ENCODE measurements at regions not wholly inside any gene's neighbourhood (a gene's known extent, or its start where the extent isn't known, plus 50 kb on each side); places are given as distances from the start of the nearest gene placed in this dataset.

GRCh38 chr5:4866131-4866659, 273.9 kb upstream of the ADAMTS16 start:
- TF ChIP-seq, protein P1, sequence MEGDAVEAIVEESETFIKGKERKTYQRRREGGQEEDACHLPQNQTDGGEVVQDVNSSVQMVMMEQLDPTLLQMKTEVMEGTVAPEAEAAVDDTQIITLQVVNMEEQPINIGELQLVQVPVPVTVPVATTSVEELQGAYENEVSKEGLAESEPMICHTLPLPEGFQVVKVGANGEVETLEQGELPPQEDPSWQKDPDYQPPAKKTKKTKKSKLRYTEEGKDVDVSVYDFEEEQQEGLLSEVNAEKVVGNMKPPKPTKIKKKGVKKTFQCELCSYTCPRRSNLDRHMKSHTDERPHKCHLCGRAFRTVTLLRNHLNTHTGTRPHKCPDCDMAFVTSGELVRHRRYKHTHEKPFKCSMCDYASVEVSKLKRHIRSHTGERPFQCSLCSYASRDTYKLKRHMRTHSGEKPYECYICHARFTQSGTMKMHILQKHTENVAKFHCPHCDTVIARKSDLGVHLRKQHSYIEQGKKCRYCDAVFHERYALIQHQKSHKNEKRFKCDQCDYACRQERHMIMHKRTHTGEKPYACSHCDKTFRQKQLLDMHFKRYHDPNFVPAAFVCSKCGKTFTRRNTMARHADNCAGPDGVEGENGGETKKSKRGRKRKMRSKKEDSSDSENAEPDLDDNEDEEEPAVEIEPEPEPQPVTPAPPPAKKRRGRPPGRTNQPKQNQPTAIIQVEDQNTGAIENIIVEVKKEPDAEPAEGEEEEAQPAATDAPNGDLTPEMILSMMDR (IDR thresholded peaks at IDR 0.05; ENCODE audit: extremely low read depth in 1 of 2, insufficient read depth in 1 of 2, low read depth in 1 of 2, low read length in 2 of 2), result no peak
- TF ChIP-seq EZH2 (IDR thresholded peaks at IDR 0.05; ENCODE audit: borderline replicate concordance, low read depth, low read length, severe bottlenecking), result no peak
